Left lung (tissue), 4 donors: ENCODE measurements at regions not wholly inside any gene's neighbourhood (a gene's known extent, or its start where the extent isn't known, plus 50 kb on each side); places are given as distances from the start of the nearest gene placed in this dataset.

ENCODE experiments used
- ATAC-seq: fragments of 200-7000 bp; cut with Tn5 transposase; one replicate; pipeline ENCODE4 v1.9.1; 2020; ENCODE audit warnings: moderate library complexity
- DNase-seq, 4 donors: peaks; one replicate each; pipeline ENCODE4 v3.0.0-alpha.2; 2013 to 2020
- H3K27ac ChIP-seq, 2 donors: fragments of 200-600 bp; sonication (generic) in 1 of 2; one replicate each; pipeline versions ENCODE4 v1.5.0 to v1.8.0; 2020 to 2021
- H3K27me3 ChIP-seq, 2 donors: fragments of 200-600 bp; sonication (generic) in 1 of 2; one replicate each; pipeline versions ENCODE4 v1.5.0 to v1.8.0; 2020 to 2021
- H3K36me3 ChIP-seq, 2 donors: fragments of 200-600 bp; sonication (generic) in 1 of 2; one replicate each; pipeline versions ENCODE4 v1.5.0 to v1.8.0; 2020 to 2021
- H3K4me1 ChIP-seq, 2 donors: fragments of 200-600 bp; one replicate each; pipeline ENCODE4 v1.8.0; 2021
- H3K4me3 ChIP-seq, 2 donors: fragments of 200-600 bp; sonication (generic) in 1 of 2; one replicate each; pipeline versions ENCODE4 v1.5.0 to v1.8.0; 2020 to 2021; ENCODE audit warnings: mild to moderate bottlenecking in 1 of 2
- H3K9me3 ChIP-seq, 2 donors: fragments of 200-600 bp; sonication (generic) in 1 of 2; one replicate each; pipeline versions ENCODE4 v1.5.0 to v1.8.0; 2020 to 2021
- CTCF ChIP-seq, 2 donors: fragments of 200-600 bp; sonication (generic) in 1 of 2; IDR thresholded peaks; one replicate each; pipeline versions ENCODE4 v1.5.0 to v1.8.0; 2021; ENCODE audit warnings: antibody characterized with exemption in 2 of 2
- intact Hi-C, 2 donors: fragments of 100-400 bp; cut with DNase I; formaldehyde crosslinking; loops; one replicate each; pipeline versions ENCODE4 v1.11.2 to v1.14.2; 2022
- donor health status: DM: no; HTN: yes; CAD: no.
- donor health status: DM: no; HTN: no; CAD: no.

GRCh38 chr1:17883136-17883535, 128.0 kb downstream of the ACTL8 start:
- DNase-seq (no peak), ATAC-seq (no peak)
- intact Hi-C loops = no loop called here
- H3K27ac ChIP-seq = no peak overlapping the region
- H3K4me1 ChIP-seq = no peaks in the 10 kb centered on the region
- no peak overlapping the region for H3K4me3 ChIP-seq
- no peaks in the 10 kb centered on the region for H3K36me3 ChIP-seq
- TF ChIP-seq CTCF (IDR thresholded peaks at IDR 0.05) = no peak
- H3K9me3 ChIP-seq = no peaks in the 10 kb centered on the region
- H3K27me3 ChIP-seq = peaks cover 0 to 30% of the 10 kb centered on the region in 2 donors

GRCh38 chr1:17883662-17884395, 128.7 kb downstream of the ACTL8 start:
- DNase-seq (no peak), ATAC-seq (no peak)
- no peaks in the 10 kb centered on the region for H3K36me3 ChIP-seq
- intact Hi-C loops = no loop called here
- H3K27ac ChIP-seq = no peak overlapping the region
- H3K9me3 ChIP-seq = no peaks in the 10 kb centered on the region
- H3K4me3 ChIP-seq = no peak overlapping the region
- no peak for TF ChIP-seq CTCF (IDR thresholded peaks at IDR 0.05)
- H3K4me1 ChIP-seq = no peaks in the 10 kb centered on the region
- H3K27me3 ChIP-seq = peaks cover 0 to 37% of the 10 kb centered on the region in 2 donors

- no peak overlapping the region for H3K4me3 ChIP-seq
- H3K9me3 ChIP-seq = no peaks in the 10 kb centered on the region
- no peaks in the 10 kb centered on the region for H3K4me1 ChIP-seq
- DNase-seq (no peak), ATAC-seq (no peak)
- TF ChIP-seq CTCF (IDR thresholded peaks at IDR 0.05) = no peak
- no peak overlapping the region for H3K27ac ChIP-seq
- no peaks in the 10 kb centered on the region for H3K36me3 ChIP-seq
- peaks cover 0 to 41% of the 10 kb centered on the region in 2 donors for H3K27me3 ChIP-seq
- intact Hi-C loops = no loop called here
Observed at GRCh38 chr1:17885663-17886320, 130.7 kb downstream of the ACTL8 start.

- H3K4me1 ChIP-seq = no peaks in the 10 kb centered on the region
- TF ChIP-seq CTCF (IDR thresholded peaks at IDR 0.05) = no peak
- H3K27me3 ChIP-seq = peaks cover 0 to 43% of the 10 kb centered on the region in 2 donors
- H3K27ac ChIP-seq = no peak overlapping the region
- ATAC-seq = no peak
- H3K36me3 ChIP-seq = no peaks in the 10 kb centered on the region
- H3K9me3 ChIP-seq = no peaks in the 10 kb centered on the region
- no peak overlapping the region for H3K4me3 ChIP-seq
- intact Hi-C loops = no loop called here
- no peak for DNase-seq
Observed at GRCh38 chr1:17886386-17886785, 131.3 kb downstream of the ACTL8 start.

GRCh38 chr1:17886838-17887441, 131.8 kb downstream of the ACTL8 start:
- intact Hi-C loops = no loop called here
- no peak for DNase-seq
- H3K4me3 ChIP-seq = no peak overlapping the region
- no peaks in the 10 kb centered on the region for H3K36me3 ChIP-seq
- no peaks in the 10 kb centered on the region for H3K4me1 ChIP-seq
- no peak for TF ChIP-seq CTCF (IDR thresholded peaks at IDR 0.05)
- H3K9me3 ChIP-seq = no peaks in the 10 kb centered on the region
- no peak overlapping the region for H3K27ac ChIP-seq
- ATAC-seq = no peak
- peaks cover 0 to 43% of the 10 kb centered on the region in 2 donors for H3K27me3 ChIP-seq
